KMS-11 (cell line): ENCODE measurements at regions not wholly inside any gene's neighbourhood (a gene's known extent, or its start where the extent isn't known, plus 50 kb on each side); places are given as distances from the start of the nearest gene placed in this dataset.

ENCODE experiments used
- H2AFZ ChIP-seq: fragments of 200-600 bp; sonication (generic); 2 replicates; pipeline ENCODE4 v1.6.1; 2016; ENCODE audit warnings: antibody characterized with exemption, mixed run types, low read depth
- H3K27ac ChIP-seq: fragments of 200-600 bp; sonication (generic); 2 replicates; pipeline ENCODE4 v1.6.1; 2016; ENCODE audit warnings: mild to moderate bottlenecking, mixed run types
- H3K27me3 ChIP-seq: fragments of 200-600 bp; sonication (generic); 2 replicates; pipeline ENCODE4 v1.6.1; 2017; ENCODE audit warnings: mild to moderate bottlenecking, low read depth, mixed run types, moderate library complexity; ENCODE audit not compliant: insufficient read depth
- H3K36me3 ChIP-seq: fragments of 200-600 bp; sonication (generic); 2 replicates; pipeline ENCODE4 v1.6.1; 2017; ENCODE audit warnings: mild to moderate bottlenecking, mixed run types; ENCODE audit not compliant: insufficient read depth
- H3K4me1 ChIP-seq: fragments of 200-600 bp; sonication (generic); 2 replicates; pipeline ENCODE4 v1.6.1; 2016; ENCODE audit warnings: mild to moderate bottlenecking, low read depth, mixed run types; ENCODE audit not compliant: poor library complexity, severe bottlenecking
- H3K4me2 ChIP-seq: fragments of 200-600 bp; sonication (generic); 2 replicates; pipeline ENCODE4 v1.7.0; 2016; ENCODE audit warnings: mild to moderate bottlenecking, mixed run types
- H3K4me3 ChIP-seq: fragments of 200-600 bp; sonication (generic); IDR thresholded peaks from 2 replicates; pipeline ENCODE4 v1.6.1; 2017; ENCODE audit warnings: low read depth, low read length, mixed read lengths; ENCODE audit not compliant: insufficient read depth
- H3K79me2 ChIP-seq: fragments of 200-600 bp; sonication (generic); 2 replicates; pipeline ENCODE4 v1.6.1; 2016; ENCODE audit warnings: low read depth, mixed run types; ENCODE audit not compliant: insufficient read depth
- H3K9ac ChIP-seq: fragments of 200-600 bp; sonication (generic); 2 replicates; pipeline ENCODE4 v1.6.1; 2016; ENCODE audit warnings: mild to moderate bottlenecking, mixed run types
- H4K20me1 ChIP-seq: fragments of 200-600 bp; sonication (generic); 2 replicates; pipeline ENCODE4 v1.6.1; 2016; ENCODE audit warnings: mild to moderate bottlenecking, mixed run types; ENCODE audit not compliant: insufficient read depth
- TF ChIP-seq, protein P1 (sequence below): fragments of 200-600 bp; sonication (generic); conservative IDR thresholded peaks from 2 replicates; pipeline ENCODE4 v1.6.1; 2017; ENCODE audit warnings: low read depth, mild to moderate bottlenecking, antibody characterized with exemption, low read length, moderate library complexity, mixed read lengths

DNA sequence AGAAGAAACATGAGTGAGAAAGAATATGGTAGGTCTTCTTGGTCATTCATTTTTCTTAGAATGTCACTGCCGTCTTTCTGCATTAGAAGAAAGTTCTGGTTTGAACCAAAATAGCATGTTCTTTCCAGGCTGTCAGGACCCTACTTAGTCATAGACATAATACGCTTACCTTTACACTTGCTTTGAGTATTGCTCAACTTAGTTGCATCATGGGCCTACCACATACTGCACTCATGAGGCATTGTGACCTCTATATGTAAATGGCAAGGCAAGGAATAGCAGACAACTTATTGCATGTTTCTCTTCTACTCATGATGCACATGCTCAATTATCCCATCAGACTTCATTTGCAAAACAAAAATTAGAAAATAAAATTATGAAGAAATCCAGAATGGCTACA, 415.0 kb downstream of the HLX start:
- Histone ChIP-seq H3K9ac (no peak overlapping the region), H3K36me3 (no peaks in the 10 kb centered on the region), H3K79me2 (no peaks in the 10 kb centered on the region), H3K4me1 (no peaks in the 10 kb centered on the region), H3K27me3 (no peaks in the 10 kb centered on the region), H3K4me3 (no peak overlapping the region), H3K4me2 (no peak overlapping the region), H4K20me1 (no peaks in the 10 kb centered on the region), H3K27ac (no peak overlapping the region), H2AFZ (no peak overlapping the region)
- TF ChIP-seq, protein P1, sequence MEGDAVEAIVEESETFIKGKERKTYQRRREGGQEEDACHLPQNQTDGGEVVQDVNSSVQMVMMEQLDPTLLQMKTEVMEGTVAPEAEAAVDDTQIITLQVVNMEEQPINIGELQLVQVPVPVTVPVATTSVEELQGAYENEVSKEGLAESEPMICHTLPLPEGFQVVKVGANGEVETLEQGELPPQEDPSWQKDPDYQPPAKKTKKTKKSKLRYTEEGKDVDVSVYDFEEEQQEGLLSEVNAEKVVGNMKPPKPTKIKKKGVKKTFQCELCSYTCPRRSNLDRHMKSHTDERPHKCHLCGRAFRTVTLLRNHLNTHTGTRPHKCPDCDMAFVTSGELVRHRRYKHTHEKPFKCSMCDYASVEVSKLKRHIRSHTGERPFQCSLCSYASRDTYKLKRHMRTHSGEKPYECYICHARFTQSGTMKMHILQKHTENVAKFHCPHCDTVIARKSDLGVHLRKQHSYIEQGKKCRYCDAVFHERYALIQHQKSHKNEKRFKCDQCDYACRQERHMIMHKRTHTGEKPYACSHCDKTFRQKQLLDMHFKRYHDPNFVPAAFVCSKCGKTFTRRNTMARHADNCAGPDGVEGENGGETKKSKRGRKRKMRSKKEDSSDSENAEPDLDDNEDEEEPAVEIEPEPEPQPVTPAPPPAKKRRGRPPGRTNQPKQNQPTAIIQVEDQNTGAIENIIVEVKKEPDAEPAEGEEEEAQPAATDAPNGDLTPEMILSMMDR: no peak

DNA sequence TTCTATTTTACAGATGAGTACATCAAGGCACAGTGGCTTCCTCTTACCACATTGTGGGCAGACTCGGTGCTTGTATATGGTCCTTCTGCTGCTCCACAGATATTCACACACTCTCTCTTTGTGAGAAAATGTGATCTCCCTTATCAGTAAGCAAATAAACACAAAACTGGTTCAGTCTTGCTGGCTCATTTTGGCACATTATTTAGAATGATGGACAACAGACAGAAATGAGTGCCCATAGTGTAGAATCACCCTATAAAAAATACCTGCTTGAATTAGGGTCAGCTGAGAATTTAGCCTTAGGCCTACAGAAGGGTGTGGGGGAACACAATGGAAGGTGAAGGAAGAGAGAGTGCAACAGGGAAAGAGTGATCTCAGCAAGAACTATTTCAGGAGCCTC, 423.1 kb downstream of the HLX start:
- H3K27me3 ChIP-seq: no peaks in the 10 kb centered on the region
- H3K4me2 ChIP-seq: no peak overlapping the region
- H3K27ac ChIP-seq: no peak overlapping the region
- no peaks in the 10 kb centered on the region for H3K36me3 ChIP-seq
- no peaks in the 10 kb centered on the region for H3K79me2 ChIP-seq
- TF ChIP-seq, protein P1: no peak
- no peak overlapping the region for H2AFZ ChIP-seq
- H3K9ac ChIP-seq: no peak overlapping the region
- H3K4me3 ChIP-seq: no peak overlapping the region
- H4K20me1 ChIP-seq: no peaks in the 10 kb centered on the region
- no peaks in the 10 kb centered on the region for H3K4me1 ChIP-seq

DNA sequence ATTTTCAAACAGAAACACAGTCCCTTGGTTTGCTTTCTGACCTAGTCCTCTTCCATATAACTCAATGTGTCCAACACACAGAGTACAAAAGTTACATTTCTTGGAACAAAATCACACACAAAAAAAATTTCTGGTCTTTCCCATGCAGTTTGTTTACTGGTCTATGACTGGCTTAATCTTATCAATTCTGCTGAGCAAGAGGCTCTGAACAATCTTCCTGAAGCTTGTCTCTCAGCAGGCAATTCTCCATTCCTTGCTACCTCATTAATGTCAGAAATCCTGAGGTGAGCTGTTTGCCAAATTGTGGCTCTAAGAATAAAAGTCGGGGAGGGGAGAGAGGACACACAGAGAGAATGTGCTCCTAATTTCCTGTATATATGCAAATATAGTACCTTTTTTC, 423.6 kb downstream of the HLX start:
- H3K4me3 ChIP-seq: no peak overlapping the region
- no peaks in the 10 kb centered on the region for H4K20me1 ChIP-seq
- H3K79me2 ChIP-seq: no peaks in the 10 kb centered on the region
- TF ChIP-seq, protein P1: no peak
- no peaks in the 10 kb centered on the region for H3K27me3 ChIP-seq
- no peak overlapping the region for H3K4me2 ChIP-seq
- no peak overlapping the region for H3K27ac ChIP-seq
- no peak overlapping the region for H3K9ac ChIP-seq
- H2AFZ ChIP-seq: no peak overlapping the region
- no peaks in the 10 kb centered on the region for H3K36me3 ChIP-seq
- H3K4me1 ChIP-seq: no peaks in the 10 kb centered on the region

DNA sequence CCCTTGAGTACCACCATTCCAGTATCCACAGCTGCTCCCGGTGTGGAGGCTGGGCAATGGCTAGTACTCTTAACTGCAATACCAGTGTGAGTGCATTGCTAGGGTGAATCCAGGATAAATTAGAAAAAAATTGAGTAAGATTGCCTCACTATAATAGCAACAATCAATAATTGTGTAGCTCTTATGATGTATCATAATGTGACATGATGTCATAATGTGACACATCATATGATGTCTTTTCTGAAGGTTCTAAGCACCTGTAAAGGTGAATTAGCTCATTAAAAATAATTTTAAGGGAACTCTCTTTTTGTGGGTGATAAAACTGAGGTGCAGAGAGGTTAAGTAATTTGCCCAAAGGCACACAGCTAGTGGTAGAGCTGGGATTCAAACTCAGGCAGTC, 424.4 kb downstream of the HLX start:
- Histone ChIP-seq H3K9ac (no peak overlapping the region), H2AFZ (no peak overlapping the region), H3K36me3 (no peaks in the 10 kb centered on the region), H3K27ac (no peak overlapping the region), H3K4me1 (no peaks in the 10 kb centered on the region), H3K4me2 (no peak overlapping the region), H4K20me1 (no peaks in the 10 kb centered on the region), H3K79me2 (no peaks in the 10 kb centered on the region), H3K27me3 (no peaks in the 10 kb centered on the region), H3K4me3 (no peak overlapping the region)
- TF ChIP-seq, protein P1: no peak

DNA sequence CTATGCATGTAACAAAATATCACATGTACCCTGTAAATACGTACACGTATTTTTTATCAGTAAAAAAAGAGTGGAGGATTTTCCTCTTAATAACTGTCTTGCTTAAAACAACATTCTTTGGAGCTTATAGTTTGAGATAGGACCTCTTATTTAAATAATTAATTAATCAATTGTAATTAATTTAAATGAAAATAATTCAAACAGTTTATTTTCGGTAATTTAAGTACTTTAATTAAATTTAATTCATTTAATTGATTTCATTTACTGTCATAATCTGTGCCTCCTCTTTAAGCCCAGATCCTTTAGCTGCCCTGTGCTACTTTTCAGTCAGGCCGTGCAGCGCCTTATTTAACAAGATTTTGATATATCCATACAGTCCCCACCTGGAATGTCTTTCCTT, 427.0 kb downstream of the HLX start:
- no peak overlapping the region for H2AFZ ChIP-seq
- TF ChIP-seq, protein P1: no peak
- H3K79me2 ChIP-seq: no peaks in the 10 kb centered on the region
- H3K27ac ChIP-seq: no peak overlapping the region
- no peaks in the 10 kb centered on the region for H3K27me3 ChIP-seq
- no peaks in the 10 kb centered on the region for H3K36me3 ChIP-seq
- no peak overlapping the region for H3K9ac ChIP-seq
- H3K4me1 ChIP-seq: no peaks in the 10 kb centered on the region
- no peaks in the 10 kb centered on the region for H4K20me1 ChIP-seq
- H3K4me3 ChIP-seq: no peak overlapping the region
- H3K4me2 ChIP-seq: no peak overlapping the region
